Fibroblast of the aortic adventitia (primary cell): ENCODE measurements at regions not wholly inside any gene's neighbourhood (a gene's known extent, or its start where the extent isn't known, plus 50 kb on each side); places are given as distances from the start of the nearest gene placed in this dataset.
"Not testable (repeated sequence)": the region's sequence is repeated elsewhere in the genome, so short reads cannot be mapped to it uniquely, and the experiment has no call there.

Source experiments
- DNase-seq: peaks from one replicate; pipeline ENCODE4 v3.0.0-alpha.2; 2010; ENCODE audit warnings: low read depth
- H3K4me3 ChIP-seq: 2 replicates; pipeline ENCODE4 v1.5.1; 2011; ENCODE audit warnings: low read depth, mild to moderate bottlenecking, control low read depth, low read length, moderate library complexity
- TF ChIP-seq, protein P1 (sequence below): IDR thresholded peaks from 2 replicates; pipeline ENCODE4 v1.5.1; 2011; ENCODE audit warnings: mild to moderate bottlenecking, low read length, control low read depth, inconsistent platforms; ENCODE audit not compliant: insufficient read depth

DNA sequence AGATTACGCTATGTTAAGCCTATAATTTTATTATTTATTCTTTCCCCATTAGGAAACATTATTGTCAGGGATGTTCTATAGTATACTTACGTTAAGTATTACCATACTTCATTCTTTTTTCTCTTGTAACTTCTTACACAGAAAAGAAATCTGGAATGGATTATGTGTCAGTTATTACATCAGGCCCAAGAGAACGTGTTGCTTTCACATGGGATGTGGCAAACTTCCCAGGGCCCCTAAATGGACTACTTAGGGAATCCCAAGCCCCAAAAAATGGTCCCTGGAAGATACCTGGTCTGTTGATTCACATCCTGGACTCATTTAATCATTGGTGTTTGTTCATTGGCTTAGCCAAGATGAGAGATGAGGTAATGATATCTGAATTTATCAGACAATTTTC, 249.8 kb downstream of the NRIP1 start:
- TF ChIP-seq, protein P1, sequence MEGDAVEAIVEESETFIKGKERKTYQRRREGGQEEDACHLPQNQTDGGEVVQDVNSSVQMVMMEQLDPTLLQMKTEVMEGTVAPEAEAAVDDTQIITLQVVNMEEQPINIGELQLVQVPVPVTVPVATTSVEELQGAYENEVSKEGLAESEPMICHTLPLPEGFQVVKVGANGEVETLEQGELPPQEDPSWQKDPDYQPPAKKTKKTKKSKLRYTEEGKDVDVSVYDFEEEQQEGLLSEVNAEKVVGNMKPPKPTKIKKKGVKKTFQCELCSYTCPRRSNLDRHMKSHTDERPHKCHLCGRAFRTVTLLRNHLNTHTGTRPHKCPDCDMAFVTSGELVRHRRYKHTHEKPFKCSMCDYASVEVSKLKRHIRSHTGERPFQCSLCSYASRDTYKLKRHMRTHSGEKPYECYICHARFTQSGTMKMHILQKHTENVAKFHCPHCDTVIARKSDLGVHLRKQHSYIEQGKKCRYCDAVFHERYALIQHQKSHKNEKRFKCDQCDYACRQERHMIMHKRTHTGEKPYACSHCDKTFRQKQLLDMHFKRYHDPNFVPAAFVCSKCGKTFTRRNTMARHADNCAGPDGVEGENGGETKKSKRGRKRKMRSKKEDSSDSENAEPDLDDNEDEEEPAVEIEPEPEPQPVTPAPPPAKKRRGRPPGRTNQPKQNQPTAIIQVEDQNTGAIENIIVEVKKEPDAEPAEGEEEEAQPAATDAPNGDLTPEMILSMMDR, result no peak
- H3K4me3 ChIP-seq, result no peak overlapping the region
- DNase-seq, result no peak

DNA sequence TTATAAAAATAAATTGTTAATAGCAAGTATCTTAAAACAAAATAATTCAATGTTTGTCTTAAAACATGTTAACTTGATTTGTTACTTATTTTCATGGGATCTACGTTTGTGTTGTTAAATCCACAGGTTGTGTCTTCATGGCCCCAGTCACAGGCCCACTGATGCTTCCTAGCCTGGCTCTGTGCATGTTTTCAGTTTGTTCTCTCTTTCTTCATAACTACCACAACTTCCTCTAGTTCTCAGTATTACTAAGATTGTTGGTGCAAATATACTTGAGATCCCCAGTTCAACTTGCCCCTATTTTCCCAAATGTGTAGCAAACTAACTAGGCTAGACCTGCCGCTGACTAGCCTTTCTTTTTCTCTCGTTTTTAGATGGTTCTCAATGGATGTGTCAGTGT, 250.5 kb downstream of the NRIP1 start:
- TF ChIP-seq, protein P1, result no peak
- no peak for DNase-seq
- H3K4me3 ChIP-seq, result no peak overlapping the region

GRCh38 chr21:14804170-14804569, 258.1 kb upstream of the SAMSN1 start:
- not testable (repeated sequence) for H3K4me3 ChIP-seq, DNase-seq

DNA sequence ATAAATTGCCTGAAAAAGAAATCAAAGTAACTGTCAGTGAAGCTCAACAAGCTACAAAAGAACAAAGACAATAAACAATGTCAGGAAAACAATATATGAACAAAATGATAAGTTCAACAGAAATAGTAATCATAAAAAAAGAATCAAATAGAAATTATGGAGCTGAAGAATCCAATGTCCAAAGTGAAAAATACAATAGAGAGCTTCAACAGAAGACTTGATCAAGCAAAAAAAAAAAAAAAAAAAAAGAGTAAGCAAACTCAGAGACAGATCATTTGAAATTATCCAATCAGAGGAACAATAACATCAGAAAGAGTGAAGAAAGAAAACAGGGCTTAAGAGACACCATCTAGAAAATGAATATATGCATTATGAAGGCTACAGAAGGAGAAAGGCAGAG, 251.4 kb upstream of the SAMSN1 start:
- no peak overlapping the region for H3K4me3 ChIP-seq
- TF ChIP-seq, protein P1, result no peak
- DNase-seq, result no peak

DNA sequence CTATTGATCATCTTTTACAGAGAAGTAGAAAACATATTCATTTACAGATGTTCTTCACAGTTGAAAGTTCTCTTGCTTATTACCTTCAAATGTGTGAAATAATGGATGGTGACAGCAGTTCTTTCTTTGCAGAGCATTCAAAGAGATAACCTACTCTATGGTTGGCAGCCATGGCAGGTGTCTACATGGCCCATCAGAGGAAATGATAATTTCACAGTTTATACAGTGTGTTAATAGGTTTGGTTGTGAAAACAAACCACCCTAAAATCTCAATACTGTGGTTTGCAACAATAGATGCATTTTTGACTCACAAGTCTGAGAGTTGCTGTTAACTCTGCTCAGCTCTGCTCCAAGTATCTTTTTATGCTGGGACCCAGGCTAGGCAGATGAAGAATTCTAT, 241.2 kb upstream of the SAMSN1 start:
- H3K4me3 ChIP-seq, result no peak overlapping the region
- no peak for DNase-seq
- TF ChIP-seq, protein P1, result no peak

- TF ChIP-seq, protein P1, result no peak
- no peak for DNase-seq
- no peak overlapping the region for H3K4me3 ChIP-seq
These were observed 239.6 kb upstream of the SAMSN1 start for GRCh38 chr21:14785679-14786078.

- TF ChIP-seq, protein P1, result peak; percentile 53
- H3K4me3 ChIP-seq, result no peak overlapping the region
- peak; percentile 36 for DNase-seq
These were observed 227.7 kb upstream of the SAMSN1 start for GRCh38 chr21:14773777-14774345.

DNA sequence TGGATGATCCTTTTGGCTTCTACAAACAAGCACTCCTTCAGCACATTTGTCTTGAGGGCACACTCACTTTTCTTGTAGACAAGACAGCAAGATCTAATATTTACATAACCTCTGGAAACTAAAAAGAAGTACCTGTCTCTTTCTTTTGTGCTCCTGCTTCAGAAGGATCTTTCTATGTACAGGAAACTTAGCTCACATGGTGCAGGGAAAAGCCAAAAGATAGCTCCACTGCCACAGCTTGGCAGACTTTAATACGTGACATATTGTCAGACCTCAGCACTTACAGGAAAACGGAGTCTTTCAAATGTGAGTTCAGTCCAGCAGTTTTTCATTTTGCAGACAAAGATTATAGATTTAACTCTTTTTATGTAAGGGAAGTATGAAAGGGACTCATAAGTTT, 225.5 kb upstream of the SAMSN1 start:
- no peak for DNase-seq
- H3K4me3 ChIP-seq, result no peak overlapping the region
- TF ChIP-seq, protein P1, result no peak
